Lung (tissue), 11 donors: ENCODE measurements at regions not wholly inside any gene's neighbourhood (a gene's known extent, or its start where the extent isn't known, plus 50 kb on each side); places are given as distances from the start of the nearest gene placed in this dataset.

Experiments used
- ATAC-seq: fragments of 200-7000 bp; cut with Tn5 transposase; one replicate; pipeline ENCODE4 v1.9.1; 2020; ENCODE audit warnings: moderate number of reproducible peaks; ENCODE audit not compliant: insufficient read depth, low FRiP score
- DNase-seq, 3 donors: peaks; one replicate each; pipeline ENCODE4 v3.0.0-alpha.2; 2013 to 2017
- H3K27ac ChIP-seq, 2 donors: one replicate each; pipeline ENCODE4 v1.5.1; 2013; ENCODE audit warnings: mild to moderate bottlenecking in 2 of 2, moderate library complexity in 2 of 2, control low read depth in 1 of 2, inconsistent platforms in 1 of 2, low read depth in 1 of 2, low read length in 1 of 2
- H3K27me3 ChIP-seq, 3 donors: one replicate each; pipeline ENCODE4 v1.5.1; 2013; ENCODE audit warnings: low read length in 2 of 3; ENCODE audit not compliant: control insufficient read depth in 3 of 3, insufficient read depth in 3 of 3
- H3K36me3 ChIP-seq, 4 donors: one replicate each; pipeline ENCODE4 v1.5.1; 2013; ENCODE audit warnings: low read length in 4 of 4, mild to moderate bottlenecking in 1 of 4, moderate library complexity in 1 of 4; ENCODE audit not compliant: control insufficient read depth in 4 of 4, insufficient read depth in 4 of 4
- H3K4me1 ChIP-seq, 5 donors: one replicate each; pipeline ENCODE4 v1.5.1; 2013; ENCODE audit warnings: low read length in 5 of 5, mild to moderate bottlenecking in 2 of 5, moderate library complexity in 1 of 5; ENCODE audit not compliant: control insufficient read depth in 5 of 5, insufficient read depth in 5 of 5
- H3K4me3 ChIP-seq: one replicate; pipeline ENCODE4 v1.5.1; 2013; ENCODE audit warnings: mild to moderate bottlenecking, control low read depth, moderate library complexity
- H3K9ac ChIP-seq, 2 donors: one replicate each; pipeline ENCODE4 v1.5.1; 2013; ENCODE audit warnings: low read length in 2 of 2, control low read depth in 1 of 2; ENCODE audit not compliant: insufficient read depth in 1 of 2
- H3K9me3 ChIP-seq, 4 donors: one replicate each; pipeline ENCODE4 v1.5.1; 2013; ENCODE audit warnings: low read length in 3 of 4, mild to moderate bottlenecking in 1 of 4, moderate library complexity in 1 of 4; ENCODE audit not compliant: control insufficient read depth in 4 of 4, insufficient read depth in 3 of 4
- WGBS, 2 donors: extraction: QIAGEN DNeasy Blood & Tissue Kit; methylation state at CpG; one replicate each; pipeline ENCODE4 v1.1.7; 2013; 5-methylcytosine and 5-hydroxymethylcytosine counted together
- TF ChIP-seq, protein P1 (sequence below): IDR thresholded peaks from 2 replicates; pipeline ENCODE4 v1.5.1; 2012; ENCODE audit warnings: mild to moderate bottlenecking; ENCODE audit errors: control extremely low read depth, extremely low read depth
- donor health status: control.
- donor health status: control.
- donor health status: Bipolar disorder and iron deficiency.
- donor health status: healthy.
- donor health status: DM: yes; HTN: yes; CAD: no.

DNA sequence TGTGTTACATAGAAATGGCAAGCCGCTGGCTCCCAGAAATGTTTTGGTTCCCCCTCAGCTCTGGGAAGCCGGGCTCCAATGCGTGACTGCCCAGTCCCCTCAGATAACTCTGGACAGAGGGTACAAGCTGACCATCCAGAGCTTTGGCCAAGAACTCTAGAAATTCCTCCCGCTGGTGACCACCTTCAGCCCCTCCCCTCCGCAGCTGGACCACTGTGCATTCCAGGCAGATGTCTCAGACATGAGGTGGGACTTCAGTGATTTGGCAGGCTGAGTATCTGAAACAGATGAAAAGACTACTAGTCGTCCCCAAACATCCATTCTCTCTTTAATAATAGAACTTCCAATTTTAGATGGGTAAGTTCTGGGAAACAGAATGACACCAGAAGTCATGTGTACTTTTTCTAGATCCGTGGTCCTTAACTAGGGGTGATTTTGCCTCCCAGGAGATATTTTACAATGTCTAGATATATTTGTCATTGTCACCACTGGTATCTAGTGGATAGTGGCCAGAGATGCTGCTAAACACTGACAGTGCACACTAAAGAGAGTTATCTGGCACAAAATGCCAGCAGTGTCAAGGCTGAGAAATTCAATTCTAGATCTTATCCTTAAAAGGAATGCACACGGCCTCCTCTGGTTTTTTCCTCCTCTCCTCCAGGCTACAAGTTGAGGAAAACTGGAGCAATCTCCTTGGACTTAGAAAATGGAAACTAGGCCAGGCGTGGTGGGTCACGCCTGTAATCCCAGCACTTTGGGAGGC is 294.3 kb downstream of the SRBD1 start:
- 89 to 94% methylated on average over 10 of the region's 10 CpGs for WGBS, 2 donors
- no peak for DNase-seq
- Histone ChIP-seq H3K9ac (no peak overlapping the region), H3K36me3 (no peaks in the 10 kb centered on the region), H3K9me3 (peaks cover 0 to 11% (median 0%) of the 10 kb centered on the region in 4 donors), H3K4me1 (peaks cover 0 to 11% (median 0%) of the 10 kb centered on the region in 5 donors), H3K27ac (no peak overlapping the region), H3K27me3 (peaks cover 0 to 3% (median 0%) of the 10 kb centered on the region in 3 donors), H3K4me3 (no peak overlapping the region)
- TF ChIP-seq, protein P1, sequence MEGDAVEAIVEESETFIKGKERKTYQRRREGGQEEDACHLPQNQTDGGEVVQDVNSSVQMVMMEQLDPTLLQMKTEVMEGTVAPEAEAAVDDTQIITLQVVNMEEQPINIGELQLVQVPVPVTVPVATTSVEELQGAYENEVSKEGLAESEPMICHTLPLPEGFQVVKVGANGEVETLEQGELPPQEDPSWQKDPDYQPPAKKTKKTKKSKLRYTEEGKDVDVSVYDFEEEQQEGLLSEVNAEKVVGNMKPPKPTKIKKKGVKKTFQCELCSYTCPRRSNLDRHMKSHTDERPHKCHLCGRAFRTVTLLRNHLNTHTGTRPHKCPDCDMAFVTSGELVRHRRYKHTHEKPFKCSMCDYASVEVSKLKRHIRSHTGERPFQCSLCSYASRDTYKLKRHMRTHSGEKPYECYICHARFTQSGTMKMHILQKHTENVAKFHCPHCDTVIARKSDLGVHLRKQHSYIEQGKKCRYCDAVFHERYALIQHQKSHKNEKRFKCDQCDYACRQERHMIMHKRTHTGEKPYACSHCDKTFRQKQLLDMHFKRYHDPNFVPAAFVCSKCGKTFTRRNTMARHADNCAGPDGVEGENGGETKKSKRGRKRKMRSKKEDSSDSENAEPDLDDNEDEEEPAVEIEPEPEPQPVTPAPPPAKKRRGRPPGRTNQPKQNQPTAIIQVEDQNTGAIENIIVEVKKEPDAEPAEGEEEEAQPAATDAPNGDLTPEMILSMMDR, result no peak
- ATAC-seq, result no peak

- DNase-seq (peak; percentile 73 to 93 (median 93)), ATAC-seq (no peak)
- Histone ChIP-seq H3K9me3 (peaks cover 0 to 10% (median 0%) of the 10 kb centered on the region in 4 donors), H3K4me3 (no peak overlapping the region), H3K9ac (no peak overlapping the region), H3K27me3 (peaks cover 0 to 3% (median 0%) of the 10 kb centered on the region in 3 donors), H3K4me1 (peaks cover 0 to 11% (median 0%) of the 10 kb centered on the region in 5 donors), H3K36me3 (no peaks in the 10 kb centered on the region), H3K27ac (no peak overlapping the region)
- TF ChIP-seq, protein P1, result no peak
- WGBS, 2 donors, result 66 to 88% methylated on average over 3 of the region's 3 CpGs
Observed at GRCh38 chr2:45315861-45316260, 295.2 kb downstream of the SRBD1 start.

DNA sequence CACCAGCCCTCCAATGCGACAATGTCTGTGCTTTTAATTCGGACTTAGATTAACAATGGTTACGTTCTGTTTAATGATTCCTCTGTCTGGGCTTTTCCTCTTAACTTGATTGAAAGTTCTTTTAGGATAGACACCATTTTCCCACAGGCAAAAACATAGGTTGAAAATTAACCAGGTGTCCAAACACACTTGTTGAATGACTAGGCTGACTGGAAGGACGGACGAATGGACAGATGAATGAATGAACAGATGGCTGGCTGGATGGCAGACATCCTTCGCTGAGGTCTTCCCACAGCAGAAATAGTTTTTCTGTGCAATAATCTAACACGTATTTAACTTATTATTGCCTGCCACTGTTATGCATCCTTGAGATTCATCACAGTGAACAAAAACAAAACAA is 298.8 kb downstream of the SRBD1 start:
- no peak overlapping the region for H3K27ac ChIP-seq
- peaks cover 0 to 11% (median 0%) of the 10 kb centered on the region in 5 donors for H3K4me1 ChIP-seq
- DNase-seq (no peak), ATAC-seq (no peak)
- no peak overlapping the region for H3K4me3 ChIP-seq
- no peak overlapping the region for H3K9ac ChIP-seq
- TF ChIP-seq, protein P1, result no peak
- no peaks in the 10 kb centered on the region for H3K36me3 ChIP-seq
- 78 to 90% methylated on average over 7 of the region's 7 CpGs for WGBS, 2 donors
- peaks cover 0 to 3% (median 0%) of the 10 kb centered on the region in 3 donors for H3K27me3 ChIP-seq
- H3K9me3 ChIP-seq, result peaks cover 0 to 6% (median 0%) of the 10 kb centered on the region in 4 donors
